NCI-H146 treated with DMSO at 0.1 percent for 48 hours (cell line): ENCODE measurements at regions not wholly inside any gene's neighbourhood (a gene's known extent, or its start where the extent isn't known, plus 50 kb on each side); places are given as distances from the start of the nearest gene placed in this dataset.

ENCODE experiments used
- DNase-seq: peaks from one replicate; lab custom pipeline; 2025; ENCODE audit not compliant: unreplicated experiment; lab: John Stamatoyannopoulos, UW

DNA sequence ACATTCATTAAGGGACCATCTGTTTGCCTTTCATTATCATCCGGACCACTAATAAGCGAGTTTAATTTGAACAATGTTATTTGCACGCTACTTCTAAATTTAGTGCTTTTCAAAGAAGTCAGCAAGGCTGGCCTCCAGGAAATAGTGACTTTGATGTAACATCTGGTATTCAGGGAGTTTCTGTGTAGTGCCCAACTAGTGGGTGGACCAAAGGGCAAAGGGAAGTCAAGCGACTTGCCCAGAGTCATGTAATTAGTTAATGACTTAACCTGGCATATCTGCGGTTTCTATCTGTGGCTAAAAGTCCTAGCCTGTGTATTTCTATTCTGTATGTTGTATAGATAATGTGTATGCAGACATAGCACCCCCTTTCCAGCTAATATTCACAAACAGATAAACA is 56.3 kb upstream of the LCORL start:
- no peak for DNase-seq

DNA sequence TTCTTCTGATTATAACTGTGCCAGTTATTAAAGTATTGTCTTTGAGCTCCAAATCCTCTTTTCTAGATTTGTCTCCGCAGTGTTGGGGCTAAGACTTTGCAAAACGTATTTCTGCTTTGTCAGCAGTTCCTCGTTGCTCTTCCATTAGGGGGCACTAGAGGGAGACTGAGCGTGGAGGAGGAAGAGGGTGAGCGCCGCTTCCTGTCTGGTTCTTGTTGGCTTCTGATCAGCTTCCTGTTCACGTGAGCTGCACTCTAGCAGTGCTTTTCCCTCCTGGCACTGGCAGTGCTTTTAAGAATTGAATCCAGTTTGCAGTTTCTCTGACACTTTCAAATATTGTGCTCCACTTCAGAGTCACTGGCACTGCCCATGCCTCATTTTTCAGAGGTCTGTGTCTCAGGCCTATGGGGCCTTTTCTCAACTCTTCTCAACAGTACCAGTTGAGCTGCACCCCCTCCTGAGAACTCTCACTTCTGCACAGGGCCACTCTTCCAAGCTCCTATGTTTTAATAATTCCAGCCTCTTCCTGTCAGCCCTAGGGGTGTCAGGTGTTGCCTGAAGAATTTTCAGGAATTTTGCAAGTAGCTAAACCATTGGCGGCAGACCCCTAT is 54.4 kb upstream of the LCORL start:
- DNase-seq: peak; percentile 2

DNA sequence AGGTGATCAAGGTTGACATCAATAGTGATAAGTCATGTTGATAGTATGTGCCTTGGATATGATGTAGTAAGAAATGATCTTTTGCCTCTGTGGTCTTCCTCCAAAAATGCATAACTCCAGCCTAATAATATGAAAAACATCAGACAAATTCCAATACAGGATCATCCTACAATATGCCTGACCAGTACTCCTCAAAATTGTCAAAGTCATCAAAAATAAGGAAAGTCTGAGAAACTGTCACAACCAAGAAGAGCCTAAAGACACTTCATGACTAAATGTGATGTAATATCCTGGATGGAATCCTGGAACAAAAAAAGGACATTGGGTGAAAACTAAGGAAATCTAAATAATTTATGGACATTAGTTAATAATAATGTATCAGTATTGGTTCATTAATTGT is 50.3 kb upstream of the LCORL start:
- DNase-seq: no peak
